ENCODE measurements at regions not wholly inside any gene's neighbourhood (a gene's known extent, or its start where the extent isn't known, plus 50 kb on each side); places are given as distances from the start of the nearest gene placed in this dataset.
"Not testable (repeated sequence)": the region's sequence is repeated elsewhere in the genome, so short reads cannot be mapped to it uniquely, and the experiment has no call there.

DNA sequence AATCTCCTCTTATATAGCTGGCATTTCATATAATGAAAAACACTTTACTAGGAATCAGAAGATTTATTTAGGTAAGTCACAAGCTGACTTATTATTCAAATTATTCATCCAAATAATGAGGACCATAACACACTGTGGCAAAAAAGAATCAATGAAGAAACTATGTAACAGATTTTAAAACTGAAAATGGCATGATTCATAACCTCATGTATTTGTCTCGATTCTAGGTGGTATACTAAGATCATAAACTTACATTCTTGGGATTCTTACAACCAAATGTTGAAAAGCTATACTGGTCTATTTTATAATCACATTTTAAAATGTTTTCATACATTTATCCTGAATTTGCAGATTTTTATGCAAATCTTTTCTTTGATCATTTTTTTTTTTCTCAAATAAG, 69.6 kb upstream of the ZSCAN2 start:
- TF ChIP-seq, protein P1, sequence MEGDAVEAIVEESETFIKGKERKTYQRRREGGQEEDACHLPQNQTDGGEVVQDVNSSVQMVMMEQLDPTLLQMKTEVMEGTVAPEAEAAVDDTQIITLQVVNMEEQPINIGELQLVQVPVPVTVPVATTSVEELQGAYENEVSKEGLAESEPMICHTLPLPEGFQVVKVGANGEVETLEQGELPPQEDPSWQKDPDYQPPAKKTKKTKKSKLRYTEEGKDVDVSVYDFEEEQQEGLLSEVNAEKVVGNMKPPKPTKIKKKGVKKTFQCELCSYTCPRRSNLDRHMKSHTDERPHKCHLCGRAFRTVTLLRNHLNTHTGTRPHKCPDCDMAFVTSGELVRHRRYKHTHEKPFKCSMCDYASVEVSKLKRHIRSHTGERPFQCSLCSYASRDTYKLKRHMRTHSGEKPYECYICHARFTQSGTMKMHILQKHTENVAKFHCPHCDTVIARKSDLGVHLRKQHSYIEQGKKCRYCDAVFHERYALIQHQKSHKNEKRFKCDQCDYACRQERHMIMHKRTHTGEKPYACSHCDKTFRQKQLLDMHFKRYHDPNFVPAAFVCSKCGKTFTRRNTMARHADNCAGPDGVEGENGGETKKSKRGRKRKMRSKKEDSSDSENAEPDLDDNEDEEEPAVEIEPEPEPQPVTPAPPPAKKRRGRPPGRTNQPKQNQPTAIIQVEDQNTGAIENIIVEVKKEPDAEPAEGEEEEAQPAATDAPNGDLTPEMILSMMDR (IDR thresholded peaks at IDR 0.05) = not testable (repeated sequence)
- not testable (repeated sequence) for TF ChIP-seq POLR2A (IDR thresholded peaks at IDR 0.05; ENCODE audit: low read depth)
